GM21619 (cell line): ENCODE measurements at regions not wholly inside any gene's neighbourhood (a gene's known extent, or its start where the extent isn't known, plus 50 kb on each side); places are given as distances from the start of the nearest gene placed in this dataset.
"Not testable (repeated sequence)": the region's sequence is repeated elsewhere in the genome, so short reads cannot be mapped to it uniquely, and the experiment has no call there.

Experiments used
- ATAC-seq: cut with Tn5 transposase; IDR thresholded peaks from one replicate; pipeline ENCODE4 v1.9.1; 2021; ENCODE audit not compliant: unreplicated experiment

DNA sequence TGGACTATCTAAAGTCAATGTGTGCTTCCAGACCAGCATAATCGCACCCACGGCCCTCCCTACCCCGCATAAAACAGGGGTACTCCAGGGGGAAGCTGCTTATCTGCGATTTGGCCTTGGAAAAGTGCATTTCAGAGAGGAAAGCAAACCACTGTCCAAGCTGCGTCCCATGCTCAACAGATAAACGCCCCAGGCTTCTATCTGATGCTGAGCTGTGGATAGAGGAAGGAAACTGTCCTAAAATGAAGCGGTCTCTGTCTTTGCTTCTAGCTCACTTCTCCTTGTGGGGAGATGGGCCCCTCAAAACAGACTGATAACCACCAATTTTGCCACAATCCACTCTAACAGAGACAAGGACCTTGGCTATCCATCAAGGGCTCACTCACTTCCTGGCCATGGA is 160.5 kb upstream of the TNRC6C start:
- ATAC-seq, result no peak

DNA sequence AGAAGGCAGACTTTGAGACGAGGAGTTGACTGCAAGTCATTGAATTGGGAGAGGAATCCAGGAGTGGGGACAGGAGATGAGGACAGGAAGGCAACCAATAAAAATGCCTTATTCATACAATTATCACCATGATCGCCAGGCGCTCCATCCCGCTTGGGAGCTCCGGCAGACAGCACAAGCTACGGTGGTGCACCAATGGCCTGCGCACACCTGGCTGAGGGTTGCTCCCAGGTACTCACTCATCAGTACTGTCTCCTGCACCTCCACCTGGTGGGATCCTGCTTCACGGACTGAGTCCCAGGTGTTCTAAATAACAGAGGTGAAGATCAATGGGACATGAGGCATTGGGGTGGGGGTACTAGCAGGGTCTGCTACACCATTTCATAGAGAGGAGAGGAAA is 160.0 kb upstream of the TNRC6C start:
- ATAC-seq, result no peak

GRCh38 chr17:77800816-77801215 is 157.7 kb upstream of the TNRC6C start:
- no peak for ATAC-seq

GRCh38 chr17:77801545-77802332 is 156.8 kb upstream of the TNRC6C start:
- no peak for ATAC-seq

- ATAC-seq, result no peak
Measured at GRCh38 chr17:77802333-77802615, 156.2 kb upstream of the TNRC6C start.

DNA sequence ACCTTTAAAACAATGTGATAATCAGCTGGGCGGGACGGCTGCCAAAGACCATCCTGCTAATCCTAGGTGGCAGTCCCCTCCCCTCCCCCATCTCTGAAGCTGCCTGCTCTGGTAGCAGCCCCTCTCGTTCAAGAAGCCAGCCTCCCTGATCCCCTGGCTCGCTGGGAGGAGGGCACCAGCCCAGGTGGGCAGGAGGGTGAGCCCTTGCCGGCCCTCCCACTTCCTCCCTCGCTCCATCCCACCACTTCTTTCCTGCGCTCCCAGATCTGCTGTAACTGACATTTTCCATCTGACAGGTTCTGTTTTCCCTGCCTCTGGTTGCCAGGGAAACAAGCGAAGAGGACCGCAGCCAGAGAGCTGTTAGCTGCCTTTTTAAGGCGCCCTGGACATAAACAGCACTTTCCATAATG is 155.7 kb upstream of the TNRC6C start:
- ATAC-seq, result no peak

DNA sequence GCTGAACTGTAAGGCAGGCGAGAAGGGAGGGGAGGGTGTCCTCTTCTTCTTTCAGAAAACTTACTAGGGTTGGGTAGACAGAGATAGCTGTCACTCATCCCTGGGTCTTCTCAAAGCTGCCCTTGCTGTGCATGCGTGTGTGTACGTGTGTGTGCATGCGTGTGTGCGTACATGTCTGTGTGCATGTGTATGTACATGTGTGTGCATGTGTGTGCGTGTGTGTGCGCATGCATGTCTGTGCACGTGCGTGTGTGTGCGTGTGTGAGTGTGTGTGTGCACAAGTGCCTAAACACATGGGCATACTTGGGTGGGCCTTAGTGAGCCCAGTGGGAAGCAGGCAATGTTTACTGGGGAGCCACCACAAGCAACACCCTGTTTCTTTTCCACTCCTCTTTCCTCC is 154.8 kb upstream of the TNRC6C start:
- ATAC-seq, result no peak

GRCh38 chr17:77804796-77805426 is 153.6 kb upstream of the TNRC6C start:
- ATAC-seq, result no peak

- not testable (repeated sequence) for ATAC-seq
Measured at GRCh38 chr17:77805970-77806369, 152.5 kb upstream of the TNRC6C start.

DNA sequence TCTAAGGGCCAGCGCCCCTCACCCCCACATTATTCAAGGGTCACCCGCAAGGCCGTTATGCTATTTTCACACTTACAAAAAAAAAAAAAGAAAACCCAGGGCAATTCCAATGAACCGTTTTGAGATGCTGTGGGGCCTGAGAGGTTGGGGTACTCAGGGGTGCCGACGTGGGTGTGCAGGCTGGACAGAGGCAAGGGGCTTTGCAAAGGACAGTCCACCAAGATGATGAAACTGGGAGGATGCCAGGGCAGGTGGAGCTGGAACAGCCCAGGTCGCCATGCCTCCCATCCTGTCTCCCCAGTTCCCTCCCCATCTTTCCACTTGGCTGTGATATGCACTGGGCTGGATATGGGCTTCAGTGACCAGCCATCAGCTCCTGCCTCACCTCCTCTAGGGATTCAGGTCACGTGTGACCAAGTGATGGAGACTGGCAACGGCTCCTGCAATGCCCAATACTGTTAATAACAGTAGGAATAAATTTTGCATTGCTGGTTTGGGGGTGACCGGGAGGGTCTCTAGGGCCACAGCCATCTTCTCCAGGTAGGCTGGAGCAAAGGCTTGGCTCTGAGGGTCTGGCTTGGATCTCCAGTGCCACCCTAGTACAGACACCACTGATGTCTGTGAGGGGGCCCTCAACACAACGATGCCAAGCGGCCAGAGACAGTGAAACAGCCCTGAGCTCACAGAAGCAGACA is 151.3 kb upstream of the TNRC6C start:
- ATAC-seq, result no peak

DNA sequence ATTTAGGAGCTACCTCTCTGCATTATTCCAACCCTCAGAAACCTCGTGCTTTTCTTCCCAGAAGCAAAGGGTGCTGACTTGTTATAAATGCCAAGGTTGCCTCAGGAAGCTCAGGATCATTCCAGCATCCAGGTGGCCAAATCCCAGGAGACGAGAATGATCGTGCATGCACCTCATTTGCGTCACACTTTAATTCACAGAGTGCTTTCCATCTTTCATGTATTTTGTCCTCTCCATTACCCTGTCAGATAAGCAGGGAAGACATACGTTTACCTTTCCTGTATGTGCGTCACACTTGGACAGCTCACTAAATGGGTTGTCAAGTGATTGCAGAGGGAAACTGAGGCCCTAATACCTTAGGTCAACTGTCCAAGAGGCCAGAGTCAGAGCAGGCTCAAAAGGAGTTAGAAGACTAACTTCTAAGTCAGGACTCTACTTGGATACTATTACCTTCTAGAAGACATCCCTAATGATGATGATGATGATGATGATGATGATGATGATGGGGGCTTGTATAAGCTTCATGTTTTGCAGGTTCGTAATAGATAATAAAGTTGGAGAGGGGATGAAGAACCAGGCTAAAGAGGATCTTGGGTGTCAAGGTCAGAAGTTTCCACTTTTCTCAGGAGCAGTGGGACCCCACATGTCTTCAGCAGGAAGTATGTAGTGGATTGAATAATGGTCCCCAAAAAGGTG is 150.6 kb upstream of the TNRC6C start:
- ATAC-seq, result no peak

DNA sequence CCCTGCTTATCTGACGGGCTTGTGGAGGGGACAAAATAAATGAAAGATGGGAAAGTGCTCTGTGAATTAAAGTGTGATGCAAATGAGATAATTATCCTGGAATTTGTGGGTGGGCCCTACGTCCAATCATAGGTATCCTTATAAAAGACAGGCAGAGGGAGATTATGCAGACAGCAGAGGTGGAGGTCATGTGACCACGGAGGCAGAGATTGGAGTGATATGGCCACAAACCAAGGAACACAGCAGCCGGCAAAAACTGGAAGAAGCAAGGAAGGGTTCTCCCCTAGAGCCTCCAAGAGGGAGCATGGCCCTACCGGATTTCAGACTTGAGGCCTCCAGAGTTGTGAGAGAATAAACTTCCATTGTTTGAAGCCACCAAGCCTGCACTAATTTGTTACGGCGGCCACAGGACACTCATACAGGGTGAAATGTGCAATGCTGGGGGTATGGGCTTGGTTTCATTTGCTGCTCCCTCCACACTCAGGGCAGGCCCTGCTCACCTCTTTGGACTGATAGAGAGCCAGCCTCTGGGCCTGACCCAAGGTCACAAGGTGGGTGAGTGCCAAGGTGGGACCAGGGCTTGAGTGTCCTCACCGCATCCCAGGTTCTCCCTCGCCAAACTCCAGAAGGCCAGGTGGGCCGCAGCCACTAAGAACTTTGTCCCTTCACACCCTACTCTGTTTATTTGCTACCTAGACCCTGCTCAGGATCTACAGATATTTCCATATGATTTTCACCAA is 149.6 kb upstream of the TNRC6C start:
- ATAC-seq, result no peak

DNA sequence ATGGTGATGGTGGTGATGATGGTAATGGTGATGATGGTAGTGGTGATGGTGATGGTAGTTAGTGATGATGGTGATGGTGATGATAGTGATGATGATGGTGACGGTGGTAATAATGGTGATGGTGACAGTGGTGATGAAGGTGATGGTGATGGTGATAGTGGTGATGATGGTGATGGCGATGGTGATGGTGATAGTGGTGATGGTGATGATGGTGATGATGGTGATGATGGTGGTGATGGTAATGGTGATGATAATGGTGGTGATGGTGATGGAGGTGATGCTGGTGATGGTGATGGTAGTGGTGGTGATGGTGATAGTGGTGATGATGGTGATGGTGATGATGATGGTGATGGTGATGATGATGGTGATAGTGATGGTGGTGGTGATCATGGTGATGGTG is 148.7 kb upstream of the TNRC6C start:
- no peak for ATAC-seq

DNA sequence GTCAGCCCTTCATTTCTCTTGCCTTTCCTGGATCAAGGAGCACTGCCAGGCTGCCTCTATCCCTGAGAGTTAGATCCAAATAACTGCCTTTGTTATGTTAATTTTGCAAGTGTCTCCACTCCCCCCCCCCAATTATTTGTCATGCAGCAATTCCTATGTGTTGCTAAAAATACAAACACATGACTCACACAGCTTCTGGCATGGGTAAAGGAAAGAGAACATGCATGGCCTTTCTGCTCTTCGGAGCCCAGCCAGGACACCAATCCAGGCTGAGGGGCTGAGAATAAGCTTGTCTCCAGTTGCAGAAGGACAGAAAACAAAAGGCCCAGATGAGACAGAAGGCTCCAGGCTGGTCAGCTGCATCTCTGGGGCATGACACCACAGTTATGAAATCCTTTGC is 148.0 kb upstream of the TNRC6C start:
- no peak for ATAC-seq

DNA sequence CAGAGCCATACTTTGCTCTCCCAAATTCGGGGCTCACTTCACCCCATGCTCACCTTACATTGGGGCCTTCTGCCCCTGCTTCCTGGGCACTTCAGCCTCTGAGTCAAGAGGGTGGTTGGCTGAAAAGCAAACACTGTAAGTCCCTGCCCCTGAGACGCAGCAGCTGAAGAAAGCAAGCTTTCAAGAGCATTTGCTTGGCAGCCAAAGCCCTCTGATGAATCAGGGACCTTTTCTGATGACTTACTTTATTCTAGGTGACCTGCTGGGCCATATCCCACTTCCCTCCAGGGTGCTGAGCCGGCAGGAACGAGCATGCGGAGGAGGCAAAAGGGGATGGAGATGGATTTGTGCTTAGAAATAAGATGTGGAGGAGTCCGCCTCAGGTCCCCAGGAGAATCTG is 147.0 kb upstream of the TNRC6C start:
- ATAC-seq, result no peak

DNA sequence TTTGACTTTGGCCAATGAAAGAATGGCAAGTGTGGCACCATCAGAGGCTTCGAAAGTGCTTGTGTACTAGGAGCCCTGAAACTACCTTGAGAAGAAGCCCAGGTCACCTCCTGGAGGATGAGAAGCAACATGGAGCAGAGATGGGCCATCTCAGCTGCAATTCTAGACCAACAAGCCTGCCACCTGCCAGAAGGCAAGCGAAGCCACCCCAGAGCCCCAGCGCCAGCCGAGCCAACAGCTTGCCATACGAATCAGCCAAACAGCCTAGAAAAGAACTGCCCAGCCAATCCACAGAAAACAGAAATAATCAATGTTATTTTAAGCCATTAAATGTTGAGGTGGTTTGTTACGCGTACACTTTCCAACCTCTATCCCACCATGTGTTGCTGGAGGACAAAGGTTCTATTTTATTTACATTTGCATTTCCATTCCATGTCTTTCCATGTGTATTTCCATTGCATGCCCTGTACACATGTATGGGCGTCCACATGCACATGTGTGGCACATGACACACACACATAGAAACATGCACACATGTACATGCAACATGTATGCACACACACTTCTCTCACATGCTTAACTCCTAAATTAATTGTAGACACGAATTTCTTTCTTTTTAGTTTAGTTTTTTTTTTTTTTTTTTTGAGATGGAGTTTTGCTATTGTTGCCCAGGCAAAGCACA is 144.3 kb upstream of the TNRC6C start:
- ATAC-seq, result no peak

DNA sequence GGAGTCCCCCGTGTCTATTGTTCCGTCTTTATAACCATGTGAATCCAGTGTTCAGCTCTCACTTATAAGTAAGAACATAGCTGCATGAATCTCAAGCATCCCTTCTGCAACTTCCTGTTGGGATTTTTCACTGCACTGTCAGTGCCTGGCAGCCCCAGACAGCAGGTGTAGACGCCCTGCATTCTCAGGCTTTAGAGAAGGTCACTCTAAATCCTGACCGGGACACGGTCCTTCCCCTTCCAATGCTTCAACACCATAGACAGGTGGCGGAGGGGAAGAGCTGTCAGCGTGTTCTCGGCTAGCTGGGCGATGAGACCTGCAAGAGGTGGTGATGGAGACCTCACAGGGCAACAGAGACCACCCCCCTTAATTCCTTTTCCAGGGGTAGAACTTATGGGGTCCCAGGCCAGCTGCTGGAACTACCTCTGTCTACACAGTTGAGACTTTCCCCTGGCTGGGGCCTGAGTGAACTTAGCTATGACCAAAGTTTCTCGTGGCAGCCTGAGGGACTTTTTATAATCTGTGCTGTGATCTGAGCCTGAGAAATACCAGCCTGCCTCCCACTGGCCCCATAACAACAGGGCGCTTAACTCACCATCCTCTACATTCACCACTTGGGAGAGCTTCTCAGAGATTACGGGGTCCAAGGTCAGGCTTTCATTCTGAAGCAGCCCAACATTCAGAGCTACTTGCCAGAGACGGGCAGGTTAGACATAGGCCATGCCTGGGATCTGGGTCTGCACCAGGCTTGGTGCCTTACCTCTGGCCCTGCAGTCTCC is 143.2 kb upstream of the TNRC6C start:
- ATAC-seq, result no peak

GRCh38 chr17:77817953-77818352 is 140.6 kb upstream of the TNRC6C start:
- no peak for ATAC-seq

DNA sequence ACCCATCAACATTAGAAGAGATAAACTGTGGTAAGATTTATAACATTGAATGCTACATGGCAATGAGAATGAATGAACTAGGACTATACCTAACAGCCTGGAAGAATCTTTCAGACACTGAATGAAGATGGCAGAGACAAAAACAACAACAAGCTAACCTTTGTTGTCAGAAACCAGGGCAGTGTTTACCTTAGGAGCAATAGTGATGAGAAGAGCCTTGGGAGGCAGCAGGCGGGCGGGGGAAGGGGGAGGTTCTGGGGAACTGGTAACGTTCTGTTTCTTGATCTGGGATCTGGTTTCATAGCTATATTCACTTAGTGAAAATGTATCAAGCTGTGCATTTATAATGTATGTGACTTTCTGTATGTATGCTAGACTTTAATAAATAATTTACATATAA is 139.0 kb upstream of the TNRC6C start:
- no peak for ATAC-seq

GRCh38 chr17:77821114-77821513 is 137.4 kb upstream of the TNRC6C start:
- no peak for ATAC-seq
